Neuron (in vitro differentiated cells): ENCODE measurements at regions not wholly inside any gene's neighbourhood (a gene's known extent, or its start where the extent isn't known, plus 50 kb on each side); places are given as distances from the start of the nearest gene placed in this dataset.
"Not testable (repeated sequence)": the region's sequence is repeated elsewhere in the genome, so short reads cannot be mapped to it uniquely, and the experiment has no call there.

ENCODE experiments used
- H2AFZ ChIP-seq: one replicate; pipeline ENCODE4 v1.6.1; 2013; ENCODE audit warnings: low read depth, mild to moderate bottlenecking, inconsistent platforms, low read length, moderate library complexity
- H3K27me3 ChIP-seq: one replicate; pipeline ENCODE4 v1.6.1; 2013; ENCODE audit warnings: low read length; ENCODE audit not compliant: insufficient read depth
- H3K36me3 ChIP-seq: one replicate; pipeline ENCODE4 v1.6.1; 2013; ENCODE audit warnings: low read length; ENCODE audit not compliant: insufficient read depth
- H3K4me1 ChIP-seq: one replicate; pipeline ENCODE4 v1.6.1; 2013; ENCODE audit warnings: low read length; ENCODE audit not compliant: insufficient read depth
- H3K4me3 ChIP-seq: 2 replicates; pipeline ENCODE4 v1.5.1; 2013; ENCODE audit warnings: mild to moderate bottlenecking, low read length, moderate library complexity
- H3K9me3 ChIP-seq: one replicate; pipeline ENCODE4 v1.6.1; 2013; ENCODE audit warnings: low read length

- Histone ChIP-seq H3K4me3 (no peak overlapping the region), H2AFZ (no peak overlapping the region), H3K9me3 (no peaks in the 10 kb centered on the region), H3K27me3 (peaks cover 8% of the 10 kb centered on the region), H3K36me3 (no peaks in the 10 kb centered on the region), H3K4me1 (no peaks in the 10 kb centered on the region)
Observed at GRCh38 chr14:22375321-22375930, 213.6 kb downstream of the DAD1 start.

DNA sequence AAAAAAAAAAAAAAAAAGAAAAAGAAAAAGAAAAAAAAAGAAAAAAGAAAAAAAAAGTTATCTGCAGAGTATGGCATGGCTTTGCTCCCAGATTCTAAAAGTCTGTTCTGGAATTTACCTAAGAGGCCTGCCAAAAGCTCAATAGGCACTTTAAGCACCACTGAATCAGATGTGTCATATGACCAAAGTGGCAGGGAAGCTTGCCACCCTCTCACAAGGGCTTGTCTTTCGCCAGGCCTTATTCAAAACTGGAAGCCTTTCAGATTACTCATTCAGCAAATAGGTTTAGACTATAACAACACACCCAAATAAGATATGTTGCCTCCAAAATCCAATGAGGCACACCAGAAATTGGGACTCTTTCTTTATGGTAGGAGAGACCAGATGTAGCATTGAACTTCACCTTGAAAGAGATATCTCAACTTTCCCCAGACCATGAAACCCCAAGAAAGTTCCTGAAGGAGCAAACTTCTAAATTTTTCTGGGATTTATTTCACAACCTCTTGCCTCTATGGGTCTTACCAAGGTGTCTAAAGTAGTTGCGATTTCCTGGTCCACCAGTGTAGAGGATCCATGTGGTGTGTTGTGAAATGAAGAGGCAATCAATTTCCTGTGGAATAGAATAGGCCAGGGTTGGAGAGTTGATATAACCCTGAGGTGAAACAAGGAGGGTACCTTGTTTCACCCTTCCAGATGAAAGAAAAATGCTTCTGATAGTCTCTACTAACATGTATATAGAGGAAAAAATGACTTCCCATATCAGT lies 218.8 kb downstream of the DAD1 start:
- Histone ChIP-seq H3K36me3 (no peaks in the 10 kb centered on the region), H3K9me3 (no peaks in the 10 kb centered on the region), H3K4me3 (no peak overlapping the region), H2AFZ (no peak overlapping the region), H3K4me1 (no peaks in the 10 kb centered on the region), H3K27me3 (no peaks in the 10 kb centered on the region)

GRCh38 chr14:22358726-22359125 lies 230.3 kb downstream of the DAD1 start:
- no peak overlapping the region for H2AFZ ChIP-seq
- H3K27me3 ChIP-seq: no peaks in the 10 kb centered on the region
- H3K4me3 ChIP-seq: no peak overlapping the region
- H3K4me1 ChIP-seq: no peaks in the 10 kb centered on the region
- H3K36me3 ChIP-seq: no peaks in the 10 kb centered on the region
- H3K9me3 ChIP-seq: no peaks in the 10 kb centered on the region

DNA sequence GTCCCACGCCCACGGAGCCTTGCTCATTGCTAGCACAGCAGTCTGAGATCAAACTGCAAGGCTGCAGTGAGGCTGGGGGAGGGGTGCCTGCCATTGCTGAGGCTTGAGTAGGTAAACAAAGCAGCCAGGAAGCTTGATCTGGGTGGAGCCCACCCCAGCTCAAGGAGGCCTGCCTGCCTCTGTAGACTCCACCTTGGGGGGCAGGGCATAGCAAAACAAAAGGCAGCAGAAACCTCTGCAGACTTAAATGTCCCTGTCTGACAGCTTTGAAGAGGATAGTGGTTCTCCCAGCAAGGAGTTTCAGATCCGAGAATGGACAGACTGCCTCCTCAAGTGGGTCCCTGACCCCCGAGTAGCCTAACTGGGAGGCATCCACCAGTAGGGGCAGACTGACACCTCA lies 239.7 kb downstream of the DAD1 start:
- H2AFZ ChIP-seq, H3K4me3 ChIP-seq, H3K9me3 ChIP-seq, H3K27me3 ChIP-seq, H3K36me3 ChIP-seq, H3K4me1 ChIP-seq: not testable (repeated sequence)

GRCh38 chr14:22344673-22345072 lies 244.4 kb downstream of the DAD1 start:
- H3K27me3 ChIP-seq: peaks cover 2% of the 10 kb centered on the region
- H3K4me3 ChIP-seq: no peak overlapping the region
- H2AFZ ChIP-seq: no peak overlapping the region
- no peaks in the 10 kb centered on the region for H3K4me1 ChIP-seq
- H3K9me3 ChIP-seq: no peaks in the 10 kb centered on the region
- H3K36me3 ChIP-seq: no peaks in the 10 kb centered on the region

- H3K4me1 ChIP-seq, H2AFZ ChIP-seq, H3K4me3 ChIP-seq, H3K27me3 ChIP-seq, H3K9me3 ChIP-seq, H3K36me3 ChIP-seq: not testable (repeated sequence)
Observed at GRCh38 chr14:22344209-22344608, 244.8 kb downstream of the DAD1 start.

DNA sequence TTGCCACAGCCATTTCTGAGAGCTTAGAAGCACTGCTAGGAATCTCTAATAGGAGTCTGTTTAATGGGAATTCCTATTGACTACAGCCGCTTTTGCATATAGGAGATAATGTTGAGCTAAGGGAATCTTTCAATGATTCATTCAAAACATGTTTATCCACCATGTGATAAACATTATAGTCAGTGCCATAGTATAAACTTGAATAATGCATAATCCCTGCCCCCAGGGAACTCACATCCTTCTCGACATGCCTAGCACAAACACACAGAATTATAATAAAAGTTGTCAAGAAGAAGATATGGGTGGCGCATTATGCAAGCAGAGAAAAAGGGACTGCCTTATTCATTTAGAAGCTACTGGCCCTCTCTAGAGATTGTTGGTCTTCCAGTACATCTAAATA lies 248.0 kb downstream of the DAD1 start:
- Histone ChIP-seq H3K4me1 (no peaks in the 10 kb centered on the region), H3K27me3 (peaks cover 2% of the 10 kb centered on the region), H2AFZ (no peak overlapping the region), H3K9me3 (no peaks in the 10 kb centered on the region), H3K4me3 (no peak overlapping the region), H3K36me3 (no peaks in the 10 kb centered on the region)

DNA sequence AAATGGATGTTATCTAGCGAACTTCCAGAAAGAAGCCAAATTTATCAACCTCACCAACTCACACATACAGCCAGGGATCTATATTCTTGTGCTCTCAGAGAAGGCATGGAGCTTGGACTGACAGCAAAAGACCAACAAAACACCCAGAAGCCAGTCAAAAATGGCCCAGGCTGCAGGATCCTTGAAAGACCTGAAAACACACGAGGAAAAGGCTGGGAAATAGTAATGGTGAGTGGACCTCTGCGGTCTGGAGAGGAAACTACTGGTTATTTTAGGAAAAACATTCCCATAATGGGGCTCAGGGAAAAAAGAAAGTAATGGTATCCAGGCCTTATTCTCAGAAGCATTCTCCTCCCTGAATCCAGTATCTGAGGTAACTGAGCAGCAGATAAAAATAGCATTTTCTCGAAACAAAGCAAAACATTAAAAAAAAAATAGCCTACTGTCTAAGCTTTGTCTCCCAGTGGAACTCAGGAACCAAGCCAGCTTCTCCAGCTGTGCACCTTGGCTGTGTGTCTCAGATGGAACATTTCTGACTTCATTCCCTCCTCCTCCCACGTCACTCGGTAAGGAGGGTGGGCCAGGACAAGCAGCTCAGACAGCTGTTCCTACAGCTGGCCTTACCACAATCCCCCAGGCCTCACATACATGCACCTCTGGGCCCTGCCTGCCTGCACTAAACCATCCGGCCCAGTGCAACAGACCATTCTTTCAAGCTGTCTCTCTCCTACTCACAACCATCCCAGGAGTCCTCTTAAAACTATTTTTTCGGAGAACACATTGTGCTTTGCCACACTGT lies 249.9 kb downstream of the DAD1 start:
- no peaks in the 10 kb centered on the region for H3K36me3 ChIP-seq
- H2AFZ ChIP-seq: no peak overlapping the region
- H3K9me3 ChIP-seq: no peaks in the 10 kb centered on the region
- peaks cover 2% of the 10 kb centered on the region for H3K27me3 ChIP-seq
- H3K4me3 ChIP-seq: no peak overlapping the region
- no peaks in the 10 kb centered on the region for H3K4me1 ChIP-seq

DNA sequence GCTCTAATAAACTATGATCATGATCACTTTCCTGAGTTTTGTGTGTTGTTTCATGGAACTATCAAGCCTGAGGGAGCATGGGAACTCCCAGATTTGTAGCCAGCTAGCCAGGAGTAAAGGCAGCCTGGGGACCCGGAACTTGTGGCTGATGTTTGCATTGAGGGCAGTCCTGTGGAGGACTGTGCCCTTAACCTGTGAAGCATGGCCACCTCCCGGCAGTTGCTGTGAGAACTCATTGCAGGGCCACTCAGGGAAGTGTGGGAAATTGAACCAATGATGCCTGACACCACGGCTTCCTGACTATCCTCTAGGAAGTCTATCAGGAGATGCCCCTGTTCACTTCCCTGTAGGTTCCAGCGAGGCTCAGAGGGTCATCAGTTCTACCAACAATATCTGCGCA lies 250.6 kb downstream of the DAD1 start:
- Histone ChIP-seq H3K36me3 (no peaks in the 10 kb centered on the region), H3K4me1 (no peaks in the 10 kb centered on the region), H3K9me3 (no peaks in the 10 kb centered on the region), H3K27me3 (peaks cover 2% of the 10 kb centered on the region), H3K4me3 (no peak overlapping the region), H2AFZ (no peak overlapping the region)

GRCh38 chr14:22337938-22338337 lies 251.1 kb downstream of the DAD1 start:
- peaks cover 3% of the 10 kb centered on the region for H3K4me1 ChIP-seq
- no peaks in the 10 kb centered on the region for H3K36me3 ChIP-seq
- H3K27me3 ChIP-seq: peaks cover 2% of the 10 kb centered on the region
- H3K9me3 ChIP-seq: no peaks in the 10 kb centered on the region
- no peak overlapping the region for H3K4me3 ChIP-seq
- no peak overlapping the region for H2AFZ ChIP-seq

DNA sequence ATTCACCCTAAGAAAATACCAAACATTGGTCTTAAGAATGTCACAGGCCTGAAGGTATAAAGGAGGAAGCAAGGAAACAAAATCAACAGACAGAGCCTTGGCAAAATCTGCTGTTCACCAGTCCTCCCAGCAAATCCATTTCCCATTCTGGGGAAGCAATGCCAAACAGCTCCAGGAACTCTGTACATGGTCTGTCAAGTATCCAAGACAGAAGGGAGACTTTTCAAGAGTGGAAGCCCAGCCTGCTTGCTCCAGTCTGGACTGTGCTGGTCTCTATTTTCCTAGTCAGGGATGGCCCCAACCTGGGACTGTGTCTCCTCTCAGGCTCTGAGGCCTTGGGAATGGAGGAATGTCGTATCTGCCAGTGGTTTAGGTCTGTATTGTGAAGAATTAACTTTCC lies 251.5 kb downstream of the DAD1 start:
- H3K36me3 ChIP-seq: no peaks in the 10 kb centered on the region
- peaks cover 4% of the 10 kb centered on the region for H3K4me1 ChIP-seq
- no peak overlapping the region for H3K4me3 ChIP-seq
- no peak overlapping the region for H2AFZ ChIP-seq
- H3K27me3 ChIP-seq: peaks cover 2% of the 10 kb centered on the region
- no peaks in the 10 kb centered on the region for H3K9me3 ChIP-seq

DNA sequence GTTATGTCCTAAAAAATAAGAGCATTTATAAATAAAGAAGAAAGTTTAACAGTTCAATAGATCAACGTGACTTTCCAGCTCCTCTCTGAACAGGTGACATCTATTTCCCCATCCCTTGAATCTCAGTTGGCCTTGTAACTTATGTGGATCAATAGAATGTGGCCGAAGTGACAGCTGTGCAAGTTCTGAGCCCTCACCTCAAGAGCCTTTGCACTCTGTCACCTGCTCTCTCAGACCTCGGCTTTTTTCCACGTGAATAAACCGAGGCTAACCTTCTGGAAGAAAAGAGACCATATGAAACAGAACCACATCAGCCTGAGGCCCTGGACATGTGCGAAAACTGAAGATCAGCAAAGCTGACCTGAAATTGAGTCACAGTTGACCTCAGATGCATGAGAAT lies 253.0 kb downstream of the DAD1 start:
- Histone ChIP-seq H3K9me3 (no peaks in the 10 kb centered on the region), H2AFZ (no peak overlapping the region), H3K36me3 (no peaks in the 10 kb centered on the region), H3K4me1 (peaks cover 4% of the 10 kb centered on the region), H3K27me3 (peaks cover 2% of the 10 kb centered on the region), H3K4me3 (no peak overlapping the region)

DNA sequence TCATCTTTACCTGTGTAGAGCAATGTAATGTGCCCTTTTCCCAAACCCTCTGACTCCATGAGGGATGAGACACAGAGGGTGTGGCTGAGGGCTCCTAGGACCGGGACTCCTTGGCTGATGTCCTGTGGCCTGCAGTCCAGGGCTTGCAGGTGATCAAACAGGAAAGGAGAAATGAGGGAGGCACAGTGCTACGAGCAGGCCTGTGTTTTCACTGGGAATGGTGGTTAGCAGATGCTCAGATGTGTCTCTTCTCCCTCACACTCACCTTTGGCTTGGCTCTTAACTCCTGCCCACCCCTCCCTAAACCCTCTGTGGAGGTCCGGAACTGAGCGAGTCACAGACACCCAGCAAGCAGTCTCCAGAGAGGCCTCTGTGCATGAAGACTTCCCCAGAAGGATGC lies 254.4 kb downstream of the DAD1 start:
- Histone ChIP-seq H3K36me3 (no peaks in the 10 kb centered on the region), H3K4me3 (no peak overlapping the region), H2AFZ (no peak overlapping the region), H3K27me3 (no peaks in the 10 kb centered on the region), H3K4me1 (peaks cover 4% of the 10 kb centered on the region), H3K9me3 (no peaks in the 10 kb centered on the region)
